ENCODE measurements at regions not wholly inside any gene's neighbourhood (a gene's known extent, or its start where the extent isn't known, plus 50 kb on each side); places are given as distances from the start of the nearest gene placed in this dataset.

GRCh38 chr11:116086426-116086825 lies 582.2 kb upstream of the CADM1 start:
- H3K4me2 ChIP-seq (ENCODE audit: extremely low read depth, insufficient read depth, low read length), result no peak overlapping the region
- H3K4me3 ChIP-seq (replicated peaks in 1 of 4; ENCODE audit: control extremely low read depth in 1 of 4, insufficient read depth in 1 of 4, low read depth in 3 of 4, low read length in 4 of 4), result no peak overlapping the region
- H3K9me3 ChIP-seq (ENCODE audit: control insufficient read depth, insufficient read depth, low read depth, low read length), result no peaks in the 10 kb centered on the region
- no peaks in the 10 kb centered on the region for H3K4me1 ChIP-seq (ENCODE audit: control insufficient read depth, extremely low read depth, insufficient read depth, low read length)
- H3K27ac ChIP-seq (ENCODE audit: insufficient read depth, low read length), result no peak overlapping the region
- no peak for DNase-seq (ENCODE audit: low read depth in 2 of 2)
- H3K27me3 ChIP-seq (ENCODE audit: control insufficient read depth, insufficient read depth, low read length), result no peaks in the 10 kb centered on the region
- TF ChIP-seq EZH2 (IDR thresholded peaks at IDR 0.05; ENCODE audit: low read length, missing control alignments) (no peak), CTCF (conservative IDR thresholded peaks at IDR 0.05 in 1 of 2, IDR thresholded peaks at IDR 0.05 in 1 of 2; ENCODE audit: low read depth in 1 of 2, low read length in 2 of 2) (no peak)
- no peak overlapping the region for H2AFZ ChIP-seq (ENCODE audit: low read length)
- no peaks in the 10 kb centered on the region for H4K20me1 ChIP-seq (ENCODE audit: control insufficient read depth, extremely low read depth, insufficient read depth, low read length)
- H3K9ac ChIP-seq (ENCODE audit: insufficient read depth, low read length), result no peak overlapping the region
- H3K36me3 ChIP-seq (ENCODE audit: control insufficient read depth, insufficient read depth, low read length), result no peaks in the 10 kb centered on the region
- H3K79me2 ChIP-seq (ENCODE audit: control insufficient read depth, insufficient read depth, low read length), result no peaks in the 10 kb centered on the region

- Histone ChIP-seq H3K9me3 (ENCODE audit: control insufficient read depth, insufficient read depth, low read depth, low read length) (no peaks in the 10 kb centered on the region), H3K36me3 (ENCODE audit: control insufficient read depth, insufficient read depth, low read length) (no peaks in the 10 kb centered on the region), H3K9ac (ENCODE audit: insufficient read depth, low read length) (no peak overlapping the region), H3K4me2 (ENCODE audit: extremely low read depth, insufficient read depth, low read length) (no peak overlapping the region), H4K20me1 (ENCODE audit: control insufficient read depth, extremely low read depth, insufficient read depth, low read length) (no peaks in the 10 kb centered on the region), H3K4me1 (ENCODE audit: control insufficient read depth, extremely low read depth, insufficient read depth, low read length) (no peaks in the 10 kb centered on the region), H3K27ac (ENCODE audit: insufficient read depth, low read length) (no peak overlapping the region), H3K4me3 (replicated peaks in 1 of 4; ENCODE audit: control extremely low read depth in 1 of 4, insufficient read depth in 1 of 4, low read depth in 3 of 4, low read length in 4 of 4) (no peak overlapping the region), H3K27me3 (ENCODE audit: control insufficient read depth, insufficient read depth, low read length) (no peaks in the 10 kb centered on the region), H2AFZ (ENCODE audit: low read length) (no peak overlapping the region), H3K79me2 (ENCODE audit: control insufficient read depth, insufficient read depth, low read length) (no peaks in the 10 kb centered on the region)
- DNase-seq (ENCODE audit: low read depth in 2 of 2), result no peak
- TF ChIP-seq EZH2 (IDR thresholded peaks at IDR 0.05; ENCODE audit: low read length, missing control alignments) (no peak), CTCF (conservative IDR thresholded peaks at IDR 0.05 in 1 of 2, IDR thresholded peaks at IDR 0.05 in 1 of 2; ENCODE audit: low read depth in 1 of 2, low read length in 2 of 2) (no peak)
Measured at GRCh38 chr11:116085031-116085635, 580.9 kb upstream of the CADM1 start.

DNA sequence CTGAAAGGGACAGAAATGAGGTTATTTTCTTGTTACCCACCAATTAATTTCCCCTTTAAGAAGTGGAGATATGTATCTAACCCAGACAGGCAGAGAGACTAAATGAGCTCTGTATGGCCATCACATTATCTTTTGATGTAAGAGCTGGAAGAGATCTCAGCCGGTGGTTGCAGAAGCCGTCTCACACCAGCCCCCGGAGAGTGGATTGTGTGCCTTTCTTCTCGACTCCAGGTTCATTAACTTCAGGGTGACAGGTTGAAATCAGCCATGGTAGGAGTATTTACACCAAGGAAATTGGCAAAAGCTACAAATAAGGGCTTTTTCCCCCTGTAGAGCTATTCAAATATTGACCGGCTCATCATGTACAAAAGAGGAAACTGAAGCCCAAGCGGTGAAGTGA lies 580.3 kb upstream of the CADM1 start:
- DNase-seq (ENCODE audit: low read depth in 2 of 2), result no peak
- H3K4me2 ChIP-seq (ENCODE audit: extremely low read depth, insufficient read depth, low read length), result no peak overlapping the region
- H3K4me1 ChIP-seq (ENCODE audit: control insufficient read depth, extremely low read depth, insufficient read depth, low read length), result no peaks in the 10 kb centered on the region
- H3K9me3 ChIP-seq (ENCODE audit: control insufficient read depth, insufficient read depth, low read depth, low read length), result no peaks in the 10 kb centered on the region
- H3K27me3 ChIP-seq (ENCODE audit: control insufficient read depth, insufficient read depth, low read length), result no peaks in the 10 kb centered on the region
- no peak overlapping the region for H3K9ac ChIP-seq (ENCODE audit: insufficient read depth, low read length)
- H2AFZ ChIP-seq (ENCODE audit: low read length), result no peak overlapping the region
- H3K4me3 ChIP-seq (replicated peaks in 1 of 4; ENCODE audit: control extremely low read depth in 1 of 4, insufficient read depth in 1 of 4, low read depth in 3 of 4, low read length in 4 of 4), result no peak overlapping the region
- no peak for TF ChIP-seq EZH2 (IDR thresholded peaks at IDR 0.05; ENCODE audit: low read length, missing control alignments)
- no peak for TF ChIP-seq CTCF (conservative IDR thresholded peaks at IDR 0.05 in 1 of 2, IDR thresholded peaks at IDR 0.05 in 1 of 2; ENCODE audit: low read depth in 1 of 2, low read length in 2 of 2)
- H3K36me3 ChIP-seq (ENCODE audit: control insufficient read depth, insufficient read depth, low read length), result no peaks in the 10 kb centered on the region
- H3K79me2 ChIP-seq (ENCODE audit: control insufficient read depth, insufficient read depth, low read length), result no peaks in the 10 kb centered on the region
- no peak overlapping the region for H3K27ac ChIP-seq (ENCODE audit: insufficient read depth, low read length)
- H4K20me1 ChIP-seq (ENCODE audit: control insufficient read depth, extremely low read depth, insufficient read depth, low read length), result no peaks in the 10 kb centered on the region
